HG03342 (cell line): ENCODE measurements at regions not wholly inside any gene's neighbourhood (a gene's known extent, or its start where the extent isn't known, plus 50 kb on each side); places are given as distances from the start of the nearest gene placed in this dataset.

ENCODE experiments used
- ATAC-seq: cut with Tn5 transposase; IDR thresholded peaks from one replicate; pipeline ENCODE4 v1.9.1; 2021; ENCODE audit warnings: mild to moderate bottlenecking, moderate library complexity; ENCODE audit not compliant: unreplicated experiment

DNA sequence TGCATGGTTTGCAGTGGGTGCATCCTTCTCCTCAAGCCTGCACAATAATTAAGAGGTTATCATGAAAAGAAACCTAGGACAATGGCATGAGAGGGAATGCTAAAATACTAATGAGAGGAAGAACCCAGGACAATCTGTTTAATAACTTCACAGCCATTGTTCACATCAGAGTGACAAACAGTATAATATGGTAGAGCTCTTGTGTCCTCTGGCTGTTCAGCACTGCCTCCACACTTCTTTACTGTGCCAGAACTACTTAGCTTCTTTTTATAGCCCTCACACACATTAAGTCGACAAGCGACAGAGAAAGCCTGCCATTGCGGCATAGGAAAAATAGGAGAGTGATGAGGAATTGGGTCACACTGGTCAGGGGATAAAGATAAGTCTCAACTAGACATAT is 65.0 kb upstream of the MEIS2 start:
- ATAC-seq: no peak

DNA sequence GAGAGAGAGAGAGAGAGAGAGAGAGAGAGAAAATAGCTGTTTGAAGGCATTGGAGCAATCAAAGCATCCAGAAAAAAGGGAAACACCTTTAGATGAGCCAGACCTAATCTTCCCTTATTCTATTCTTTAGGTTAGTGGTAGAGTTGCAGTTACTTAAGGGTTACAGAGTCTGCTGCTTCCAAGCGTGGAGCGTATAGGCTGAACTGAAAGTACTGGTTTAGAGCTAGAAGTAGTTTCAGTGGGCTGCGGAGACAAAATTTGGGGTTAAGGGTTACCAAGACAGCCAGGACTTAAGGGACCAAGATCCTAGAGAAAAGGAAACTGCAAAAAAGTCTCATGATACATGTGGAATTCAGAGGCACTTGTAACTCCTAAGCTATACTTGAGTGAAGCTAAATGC is 66.1 kb upstream of the MEIS2 start:
- ATAC-seq: no peak

DNA sequence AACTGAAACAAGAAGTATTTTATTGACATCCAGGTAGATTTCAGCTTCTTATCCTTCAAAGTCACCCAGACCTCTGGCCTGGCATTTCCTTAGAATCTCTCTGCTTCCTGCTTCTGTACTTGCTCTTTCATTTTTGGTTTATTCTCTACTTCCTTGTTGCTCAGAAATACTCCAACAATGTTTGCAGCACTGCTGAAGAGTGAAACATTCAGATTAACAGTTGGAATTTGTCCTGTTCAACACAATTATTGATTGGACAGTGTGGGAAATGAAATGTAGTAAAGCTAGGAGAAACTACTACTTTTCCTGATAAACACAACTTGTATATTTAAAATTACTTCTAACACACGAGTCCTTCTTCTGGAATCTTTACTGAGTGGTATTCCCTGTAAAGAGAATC is 81.0 kb upstream of the MEIS2 start:
- no peak for ATAC-seq

DNA sequence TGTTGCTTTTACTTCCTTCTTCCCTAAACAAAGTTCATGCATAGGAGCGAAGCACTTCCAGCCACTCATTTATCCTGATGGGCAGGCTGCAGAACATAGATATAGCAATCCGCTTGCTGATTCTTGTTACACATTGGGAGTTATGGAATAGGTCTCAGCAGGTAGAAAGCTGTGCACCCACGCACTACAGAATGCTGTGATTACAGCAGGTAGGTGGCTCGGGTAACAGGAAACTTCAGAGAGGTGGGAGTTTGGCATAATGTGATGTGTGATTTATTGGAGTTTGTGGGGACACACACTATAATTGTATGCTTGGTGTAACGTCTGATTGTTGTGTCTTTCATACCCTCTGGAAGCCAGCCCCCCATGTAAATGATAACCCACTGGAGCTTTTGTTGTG is 99.2 kb upstream of the MEIS2 start:
- no peak for ATAC-seq

DNA sequence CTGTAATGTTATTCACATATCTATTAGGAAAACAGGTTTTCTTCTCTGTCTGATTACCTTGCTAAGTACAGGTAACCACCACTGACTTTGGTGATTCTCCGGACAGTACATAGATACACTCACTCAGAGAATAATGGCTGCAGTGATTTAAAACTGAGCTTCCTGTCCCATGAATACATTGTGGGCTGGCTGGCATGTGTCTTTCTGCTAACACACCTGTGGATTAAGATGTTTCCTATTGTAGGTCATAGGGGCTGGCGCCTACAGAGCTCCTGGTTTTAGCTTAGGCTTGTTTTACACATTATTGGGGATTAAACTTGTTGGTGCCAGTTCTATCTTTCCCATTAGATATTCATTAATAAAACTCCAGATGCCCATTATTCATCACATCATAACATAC is 102.7 kb upstream of the MEIS2 start:
- ATAC-seq: no peak

DNA sequence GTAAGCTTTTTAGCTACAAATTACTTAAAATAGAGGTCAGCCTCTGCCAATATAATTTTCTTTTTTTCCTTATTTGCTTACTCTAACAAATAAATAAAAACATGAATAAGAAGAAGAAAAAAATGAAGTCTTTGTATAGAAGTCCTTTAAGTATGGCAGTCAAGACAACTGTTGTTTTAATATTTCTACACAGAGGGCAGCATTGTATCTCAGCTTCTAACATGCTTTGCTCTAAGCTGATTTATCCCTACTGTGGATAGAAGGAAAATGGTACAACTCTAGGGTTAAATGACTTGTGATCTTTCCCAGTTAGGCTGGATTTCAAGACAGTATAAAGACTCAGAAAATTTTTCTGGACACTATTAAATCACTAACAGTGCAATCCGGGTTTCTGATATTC is 104.3 kb upstream of the MEIS2 start:
- no peak for ATAC-seq

DNA sequence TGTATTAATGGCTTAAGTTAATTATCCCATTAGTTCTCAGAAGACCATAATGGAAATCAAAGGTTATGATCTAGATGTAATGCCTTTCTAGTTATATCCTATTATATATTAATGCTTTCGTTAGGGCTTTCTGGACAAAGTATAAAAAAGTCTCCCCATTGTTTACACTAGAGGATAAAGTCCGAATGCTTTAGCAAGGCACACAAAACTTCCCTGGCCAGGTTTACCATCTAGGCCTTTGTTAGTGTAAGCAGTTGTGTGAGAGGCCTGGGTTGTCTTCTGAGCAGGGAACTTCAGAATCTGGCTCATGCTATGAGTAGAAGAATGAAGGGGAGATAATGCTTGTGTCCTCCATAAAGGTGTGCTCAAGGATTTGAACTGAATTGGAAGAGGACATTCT is 106.3 kb upstream of the MEIS2 start:
- no peak for ATAC-seq

DNA sequence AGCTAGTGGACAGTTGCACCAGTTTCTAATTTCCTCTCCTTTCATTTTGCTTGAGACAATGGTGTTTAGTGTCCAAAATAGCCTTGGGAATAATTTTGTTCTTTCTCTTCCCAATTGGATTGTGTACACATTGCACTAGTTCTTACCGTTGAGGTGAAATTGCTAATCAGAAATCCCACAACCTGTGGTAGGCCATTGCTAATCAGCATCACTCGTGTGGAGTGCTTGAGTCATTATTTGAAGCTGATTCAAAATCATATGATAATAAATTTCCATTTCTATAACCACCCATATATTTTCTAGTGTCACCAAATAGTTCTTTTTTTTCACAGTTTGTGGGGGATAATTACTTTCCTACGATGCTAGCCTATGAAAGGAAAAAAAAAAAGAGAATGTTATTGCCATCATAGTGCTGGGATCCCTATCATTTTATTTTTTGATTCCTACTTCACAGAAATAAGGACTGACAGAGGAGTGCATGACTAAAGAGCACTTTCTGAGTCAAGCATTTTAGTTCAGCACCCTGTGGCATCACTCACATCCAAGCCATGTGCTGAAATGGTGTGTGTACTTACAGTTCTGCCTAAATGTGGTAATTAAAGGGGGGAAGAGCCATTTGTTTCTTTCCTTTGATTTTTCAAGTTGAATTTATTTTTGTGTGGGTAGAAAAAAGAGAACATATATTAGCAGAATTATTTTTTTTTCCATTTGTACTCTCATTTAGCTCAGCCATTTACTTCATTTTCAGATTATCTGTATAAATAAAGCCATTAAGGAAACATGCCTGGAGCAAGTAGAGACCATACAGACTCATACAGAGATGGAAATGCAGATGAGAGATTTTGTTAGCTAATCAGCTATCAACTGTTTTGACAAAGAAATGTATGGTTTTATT is 108.0 kb upstream of the MEIS2 start:
- no peak for ATAC-seq

DNA sequence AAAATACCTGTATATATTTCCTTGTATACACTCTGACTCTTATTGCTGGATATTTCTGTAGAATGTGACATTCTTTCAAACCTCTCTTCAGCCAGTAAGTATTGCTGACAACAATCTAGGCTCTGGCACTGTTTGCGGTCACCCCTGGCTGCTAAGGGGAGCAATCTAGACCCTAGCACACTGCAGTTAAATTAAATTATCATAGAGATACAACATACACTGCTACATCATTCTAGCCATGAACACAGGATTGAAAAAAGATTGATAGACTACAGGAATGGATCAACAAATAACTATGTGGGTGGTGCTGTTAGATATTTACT is 108.7 kb upstream of the MEIS2 start:
- no peak for ATAC-seq

DNA sequence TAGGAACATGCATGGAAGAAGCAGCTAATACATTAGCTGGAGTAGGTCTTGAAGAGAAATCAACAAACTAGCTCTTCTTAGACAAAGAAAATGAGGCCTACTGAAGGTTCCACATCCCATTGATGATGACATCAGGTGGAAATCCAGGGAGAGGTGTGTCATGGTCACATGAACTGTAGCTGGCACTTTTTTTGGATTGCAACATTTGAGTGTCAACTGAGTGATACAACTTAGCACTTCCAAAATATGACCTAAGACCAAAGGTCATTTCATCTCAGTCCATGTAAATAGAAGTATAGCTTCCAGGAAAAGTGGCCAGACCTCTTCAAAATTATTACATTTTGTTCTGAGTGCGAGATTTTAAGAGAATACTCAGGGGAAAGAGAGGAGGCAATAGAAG is 117.2 kb upstream of the MEIS2 start:
- ATAC-seq: no peak

DNA sequence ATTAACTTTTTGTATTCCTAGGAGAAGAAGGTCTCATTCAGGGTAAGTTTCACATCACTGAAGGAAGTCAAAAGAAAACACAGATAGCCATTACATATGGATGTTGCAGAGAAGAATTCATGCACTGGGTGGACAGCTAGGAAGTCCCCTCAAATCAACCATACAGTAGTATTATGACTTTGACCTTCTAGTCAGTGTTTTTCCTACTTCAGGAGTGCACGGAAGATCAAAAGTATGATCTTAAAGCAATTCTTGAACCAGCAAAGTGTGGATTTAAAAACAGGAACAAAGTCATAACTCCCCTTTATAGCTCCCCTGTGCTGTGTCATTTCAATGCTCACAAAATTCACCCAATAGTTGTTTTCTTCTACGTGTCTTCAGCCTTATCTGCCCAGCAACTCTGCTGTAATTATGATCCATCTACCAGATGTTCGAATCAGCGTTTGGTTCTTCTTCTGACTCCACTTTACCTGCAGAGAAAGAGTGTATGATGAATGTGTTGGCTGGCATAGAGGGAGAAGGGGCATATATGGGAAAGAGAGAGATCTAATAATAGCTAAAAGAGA is 118.1 kb upstream of the MEIS2 start:
- ATAC-seq: no peak

DNA sequence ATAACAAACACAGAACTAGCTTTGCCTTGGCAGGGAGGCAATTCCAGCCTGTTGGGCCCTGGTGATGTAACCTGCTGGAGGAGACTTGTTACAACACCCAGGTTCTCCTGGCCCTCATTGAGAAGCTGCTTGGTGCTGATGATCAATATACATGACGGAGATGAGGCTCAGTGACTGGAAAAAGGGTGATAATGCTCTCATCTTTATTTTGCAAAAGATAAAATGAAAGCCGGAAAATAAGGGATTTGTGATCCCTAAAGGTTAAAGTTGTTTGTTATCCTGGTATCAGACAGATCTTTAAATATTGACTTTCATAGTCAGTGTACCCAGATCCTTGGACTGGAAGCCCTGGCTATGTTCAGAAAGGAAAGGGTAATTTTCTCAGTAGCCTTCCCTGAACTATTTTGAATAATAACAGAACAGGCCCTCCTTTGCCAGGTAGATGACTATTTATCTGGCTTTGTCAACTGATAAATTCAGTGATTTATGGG is 118.9 kb upstream of the MEIS2 start:
- ATAC-seq: no peak

DNA sequence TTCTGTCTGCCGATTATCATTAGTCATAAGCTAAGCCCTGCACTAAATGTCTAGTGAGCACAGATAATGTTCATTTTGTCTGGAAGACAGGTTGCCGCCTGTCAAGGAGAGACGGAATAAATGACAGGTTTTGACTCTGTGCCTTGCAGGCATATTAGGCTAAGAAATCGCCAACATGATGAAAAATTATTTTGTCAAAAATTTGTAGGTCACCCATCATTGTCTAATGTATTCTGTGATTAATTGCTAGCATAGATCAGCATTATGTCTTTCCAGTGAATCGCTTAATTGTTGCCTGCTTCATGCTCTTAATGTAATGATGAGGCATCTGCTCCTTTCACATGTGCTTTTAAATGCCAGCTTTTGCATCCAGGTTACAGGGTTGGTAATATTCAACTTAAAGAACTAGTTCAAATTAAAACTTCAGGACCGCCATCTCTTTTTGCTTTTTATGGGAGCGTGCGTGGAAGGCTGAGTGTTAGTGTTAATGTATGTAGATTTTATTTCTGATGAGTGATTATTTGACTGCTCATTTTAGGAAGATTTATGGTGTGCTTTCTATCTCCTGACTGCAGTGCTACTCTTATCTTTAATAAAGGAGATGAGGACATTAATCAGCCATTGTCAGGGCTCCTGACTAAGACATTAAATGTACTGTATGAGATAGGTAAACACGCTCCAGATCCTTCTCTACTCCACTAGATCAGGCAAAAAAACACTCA is 120.8 kb upstream of the MEIS2 start:
- ATAC-seq: no peak

DNA sequence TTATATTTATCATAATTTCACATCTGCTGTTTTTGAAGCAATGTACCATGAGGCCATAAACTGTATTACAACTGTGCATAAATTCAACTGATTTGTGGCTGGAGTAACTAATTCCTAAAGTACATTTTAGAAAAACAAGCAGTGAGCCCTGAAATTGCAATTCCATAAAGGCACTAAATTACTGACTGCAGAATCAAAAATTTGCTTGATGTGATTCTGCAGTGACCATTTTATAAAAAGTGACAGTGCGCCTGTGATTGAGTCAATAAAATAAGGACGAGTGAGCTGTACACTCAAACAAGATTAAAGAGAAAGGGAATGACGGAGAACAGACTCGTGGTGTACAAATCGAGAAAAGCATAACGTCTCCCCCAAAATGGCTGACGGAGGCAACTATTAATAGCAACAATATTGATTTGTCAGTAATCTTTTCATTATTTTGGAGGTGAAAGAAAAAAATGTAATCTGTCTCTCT is 121.4 kb upstream of the MEIS2 start:
- ATAC-seq: no peak

DNA sequence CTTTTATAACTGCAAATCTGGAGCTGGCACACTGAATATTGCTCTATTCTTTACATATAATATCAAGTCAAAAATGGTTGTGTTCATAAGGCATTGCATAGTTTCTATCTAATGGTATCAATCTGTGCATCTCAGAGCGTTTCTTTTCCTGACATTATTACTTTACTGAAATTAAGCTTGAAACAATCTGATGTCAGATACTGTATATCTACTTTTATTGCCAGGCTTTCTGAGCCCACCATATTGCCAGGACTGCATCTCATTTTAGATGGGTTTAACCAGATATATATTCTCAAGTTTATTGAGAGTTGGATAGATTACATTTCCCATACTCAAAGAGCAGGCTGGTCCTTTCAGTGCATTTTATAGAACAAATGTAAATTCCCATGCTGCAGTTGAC is 122.7 kb upstream of the MEIS2 start:
- ATAC-seq: no peak

DNA sequence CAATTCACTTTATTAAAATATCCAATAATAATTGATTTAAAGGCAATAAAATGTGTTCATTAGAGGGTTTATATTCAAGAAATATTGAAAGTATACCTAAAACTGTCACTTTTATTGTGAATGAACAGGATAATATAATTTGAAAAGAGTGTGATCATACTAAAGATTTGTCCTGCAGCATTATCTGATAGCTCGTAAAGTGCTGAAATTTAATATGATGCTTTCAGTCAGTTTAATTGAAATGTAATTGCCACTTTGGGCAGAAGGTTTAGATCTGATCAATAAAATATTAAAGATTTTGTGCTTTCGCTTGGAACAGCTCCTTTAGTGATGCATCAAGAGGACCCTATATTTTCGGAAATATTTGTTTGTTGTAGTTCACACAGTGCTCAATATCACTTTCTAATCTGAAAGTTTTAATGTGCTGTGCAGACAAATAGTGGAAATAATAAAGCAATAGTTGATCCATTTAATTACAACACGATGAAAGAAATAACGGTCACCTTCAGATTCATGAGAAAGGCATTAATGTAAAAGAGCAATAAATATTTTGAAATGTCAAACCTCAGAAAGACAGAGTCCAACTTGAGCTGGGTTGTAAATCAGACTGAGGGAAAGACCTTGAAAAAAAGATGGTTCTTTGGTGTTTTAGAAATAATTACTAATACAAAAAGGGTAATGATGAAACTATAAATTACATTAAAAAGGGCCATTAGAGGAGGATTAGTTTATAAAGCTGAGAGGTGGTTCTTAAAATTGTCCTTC is 129.7 kb upstream of the MEIS2 start:
- no peak for ATAC-seq

DNA sequence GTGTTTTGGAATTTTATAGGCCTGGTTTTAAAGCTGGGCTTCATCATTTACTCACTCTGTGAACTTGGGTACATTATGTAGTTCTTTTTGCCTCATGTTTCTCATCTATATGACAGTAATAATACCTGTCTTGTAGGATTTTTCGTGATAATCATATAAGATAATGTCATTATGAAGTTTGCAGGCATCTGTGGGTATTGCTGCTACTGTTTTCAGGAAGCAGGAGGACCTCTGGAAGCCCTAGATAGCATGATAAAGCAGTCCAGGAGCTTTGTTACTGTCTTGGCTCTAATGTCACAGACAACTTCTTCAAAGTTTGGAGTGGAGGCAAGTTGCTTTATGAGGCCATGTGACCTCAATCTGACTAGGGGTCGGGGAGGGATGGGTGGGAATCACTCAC is 145.0 kb upstream of the MEIS2 start:
- no peak for ATAC-seq

DNA sequence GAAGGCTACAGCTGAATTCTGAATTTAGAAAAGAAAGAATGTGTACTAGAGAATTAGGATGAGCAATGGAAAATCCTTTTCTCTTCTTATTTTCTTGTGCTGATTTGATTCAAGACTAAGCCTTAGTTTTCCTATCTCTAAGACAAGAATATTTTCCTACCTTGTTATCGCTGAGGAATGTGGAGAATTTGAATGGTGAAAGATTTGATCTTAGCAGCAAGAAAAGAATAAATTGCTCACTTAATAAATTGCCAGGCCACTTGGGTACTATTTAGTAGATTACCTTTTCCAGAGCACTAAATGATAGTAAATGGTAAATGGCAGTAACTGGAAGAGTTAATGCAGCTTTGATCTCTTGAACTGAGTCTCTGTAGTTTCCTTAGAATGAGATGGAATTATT is 145.7 kb upstream of the MEIS2 start:
- no peak for ATAC-seq

DNA sequence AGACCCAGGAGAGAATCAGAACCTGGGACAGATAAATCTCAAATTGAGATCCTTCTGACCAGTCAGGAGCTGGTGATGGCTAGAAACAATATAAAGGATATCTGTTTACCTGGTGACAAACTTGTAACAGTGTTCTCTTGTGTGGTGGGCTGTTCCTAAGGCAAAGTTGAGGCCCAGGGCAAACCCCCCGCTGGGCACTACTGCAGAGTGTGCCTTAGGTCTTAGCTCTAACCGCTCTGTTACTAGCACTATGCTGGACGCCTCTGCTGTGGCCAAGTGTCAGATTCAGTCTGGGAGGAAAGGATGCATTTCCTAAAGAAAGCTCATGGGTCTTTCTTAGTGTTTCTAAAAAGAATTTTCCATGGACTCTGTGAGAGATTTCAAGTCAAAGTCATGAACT is 146.5 kb upstream of the MEIS2 start:
- no peak for ATAC-seq

DNA sequence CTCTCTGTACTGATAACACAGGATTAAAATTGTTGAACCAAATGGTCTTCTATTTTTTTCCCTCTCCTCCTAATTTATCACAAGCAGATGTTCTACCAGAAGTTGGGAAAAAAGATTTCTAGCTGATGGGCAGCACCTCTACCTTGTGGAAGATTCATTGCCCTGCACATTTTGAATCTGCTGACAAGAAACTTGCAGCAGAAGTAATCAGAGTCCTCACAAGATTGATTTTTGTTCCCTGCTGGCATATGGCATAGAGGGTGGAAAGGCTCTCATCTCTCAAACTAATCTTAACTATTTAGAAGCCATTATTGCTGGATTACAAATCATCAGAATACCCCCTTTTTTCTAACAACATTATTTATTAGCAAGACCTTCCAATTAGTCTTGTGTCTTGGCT is 148.9 kb upstream of the MEIS2 start:
- no peak for ATAC-seq

DNA sequence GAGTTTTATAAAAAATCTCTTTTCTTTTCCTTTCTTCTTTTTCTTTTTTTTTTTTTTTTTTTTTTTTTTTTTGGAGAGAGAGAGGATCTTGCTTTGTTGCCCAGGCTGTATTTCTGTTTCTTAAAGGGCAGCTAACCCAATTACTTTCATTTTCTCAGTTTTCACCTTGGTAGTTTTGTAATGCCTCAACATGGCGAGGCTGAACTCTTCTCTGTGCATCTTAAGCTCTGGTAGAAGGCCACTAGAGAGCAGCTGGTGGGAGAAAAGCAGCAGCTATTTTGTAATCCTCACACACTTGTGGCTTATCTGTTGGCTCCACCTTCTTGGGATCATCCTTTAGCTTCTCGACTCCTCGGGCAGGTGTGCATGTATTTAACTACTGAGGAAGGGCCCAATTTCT is 152.2 kb upstream of the MEIS2 start:
- no peak for ATAC-seq
